Prostate gland (tissue), 2 donors: ENCODE measurements at regions not wholly inside any gene's neighbourhood (a gene's known extent, or its start where the extent isn't known, plus 50 kb on each side); places are given as distances from the start of the nearest gene placed in this dataset.
"Not testable (repeated sequence)": the region's sequence is repeated elsewhere in the genome, so short reads cannot be mapped to it uniquely, and the experiment has no call there.

Experiments
- CTCF ChIP-seq, 4 experiments: fragments of 200-600 bp in 2 of 4; fragments of 450-650 bp in 2 of 4; sonication (generic) in 2 of 4; IDR thresholded peaks; 1 replicate in 3 of 4; 2 replicates in 1 of 4; pipeline ENCODE4 v1.5.1; 2016 to 2019; ENCODE audit warnings: antibody characterized with exemption in 4 of 4, mild to moderate bottlenecking in 2 of 4, moderate library complexity in 2 of 4
- POLR2A ChIP-seq: fragments of 450-650 bp; IDR thresholded peaks from one replicate; pipeline ENCODE4 v1.6.1; 2016; ENCODE audit warnings: antibody characterized with exemption, mild to moderate bottlenecking
- POLR2AphosphoS5 ChIP-seq: sonication (generic); formaldehyde crosslinking; IDR thresholded peaks from one replicate; pipeline ENCODE4 v1.6.1; 2017; ENCODE audit warnings: antibody characterized with exemption

DNA sequence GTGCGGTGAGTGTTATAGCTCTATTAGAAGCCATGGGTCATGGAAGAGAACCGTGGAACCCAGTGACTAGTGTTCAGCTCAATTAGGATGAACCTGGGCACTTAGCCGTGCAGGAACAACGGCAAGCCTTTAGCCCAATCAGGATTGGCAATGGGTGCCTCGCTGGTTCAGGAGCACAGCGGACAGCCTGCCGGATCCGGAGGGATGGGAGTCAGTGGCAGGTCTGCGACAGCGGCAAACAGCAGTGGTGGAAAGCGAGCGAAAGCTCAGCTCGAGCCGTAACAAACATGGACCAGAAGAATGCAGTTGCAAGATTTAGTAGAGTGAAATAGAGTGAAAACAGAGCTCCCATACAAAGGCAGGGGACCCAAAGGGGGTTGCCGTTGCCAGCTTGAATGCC is 349.3 kb upstream of the TMPRSS15 start:
- TF ChIP-seq CTCF (IDR thresholded peaks at IDR 0.05); POLR2A; POLR2AphosphoS5: not testable (repeated sequence)
